ENCODE measurements at regions not wholly inside any gene's neighbourhood (a gene's known extent, or its start where the extent isn't known, plus 50 kb on each side); places are given as distances from the start of the nearest gene placed in this dataset.

DNA sequence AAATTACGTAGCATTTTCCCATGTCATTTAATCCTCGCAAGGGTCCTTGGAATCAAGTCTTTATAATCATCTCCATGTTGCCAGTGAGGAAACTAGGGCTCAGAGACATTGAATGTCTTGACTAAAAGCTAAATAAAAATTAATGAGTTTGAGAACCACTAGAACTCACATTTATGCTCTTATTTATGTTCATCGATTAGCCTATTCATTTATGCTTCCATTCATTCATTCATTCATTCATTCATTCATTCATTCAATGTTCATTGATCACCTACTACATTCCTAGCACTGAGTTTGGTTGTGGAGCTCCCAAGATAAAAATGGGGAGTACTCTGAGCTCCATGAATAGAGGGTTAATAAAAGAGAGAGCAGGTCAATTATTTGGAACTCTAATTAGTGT lies 59.7 kb downstream of the KCNA1 start:
- no peak for DNase-seq

DNA sequence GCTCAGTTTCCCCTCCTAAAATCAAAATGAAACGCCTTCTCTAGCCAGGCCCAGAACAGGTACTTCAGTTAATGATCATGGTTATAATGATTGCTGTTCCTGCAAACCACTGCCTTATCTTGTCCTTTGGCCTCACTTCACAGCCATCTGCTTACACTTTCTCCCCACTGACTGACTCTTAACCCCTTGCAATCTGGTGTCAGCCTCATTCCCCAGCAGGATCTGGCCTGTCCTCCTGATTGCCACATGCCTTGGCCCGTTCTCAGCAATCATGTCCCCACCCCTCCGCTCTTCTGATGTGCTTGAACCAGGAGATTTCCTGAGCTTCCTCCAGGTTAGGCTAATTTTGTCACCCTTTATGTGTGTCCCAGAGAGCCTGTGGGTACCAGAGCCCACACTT lies 64.5 kb downstream of the KCNA1 start:
- DNase-seq, result no peak

DNA sequence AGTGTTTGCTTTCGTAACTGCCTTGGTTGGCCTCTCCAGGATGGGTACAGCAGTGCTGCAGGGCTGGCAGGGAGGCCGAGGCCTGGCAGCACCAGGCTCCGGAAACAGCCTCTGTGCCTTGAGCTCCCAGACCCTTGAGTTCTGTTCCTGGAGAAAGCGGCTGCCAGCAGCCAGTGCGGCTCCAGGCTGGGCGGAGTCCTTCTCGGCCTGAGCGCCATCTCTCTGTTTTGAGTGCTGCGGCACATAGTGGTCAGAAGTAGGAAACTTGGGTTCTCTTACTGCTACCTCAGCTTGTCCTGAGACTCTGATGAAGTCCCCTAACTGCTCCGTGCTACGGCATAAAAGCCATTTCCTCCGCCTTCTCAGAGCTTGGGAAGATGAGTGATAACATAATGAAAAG lies 65.9 kb downstream of the KCNA1 start:
- no peak for DNase-seq

DNA sequence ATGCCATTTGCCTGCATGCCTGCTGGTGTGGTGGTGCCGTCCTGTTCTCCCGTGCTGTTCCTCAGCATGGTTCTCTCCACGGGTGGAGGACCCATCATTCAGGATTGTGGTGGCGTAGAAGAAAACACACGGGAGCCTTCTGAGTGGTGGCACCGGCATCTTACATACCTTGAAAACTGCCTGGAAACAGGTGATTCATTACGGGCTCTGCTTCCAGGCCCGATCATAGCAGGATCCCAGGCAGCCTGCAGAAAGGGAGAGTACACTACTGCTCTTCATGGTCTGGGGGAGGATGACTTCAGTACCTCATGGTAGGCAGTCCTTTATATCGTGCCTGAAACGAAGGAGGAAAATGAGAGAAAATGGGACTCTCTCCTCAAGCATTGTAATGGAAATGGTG lies 66.6 kb upstream of the KCNA5 start:
- no peak for DNase-seq

DNA sequence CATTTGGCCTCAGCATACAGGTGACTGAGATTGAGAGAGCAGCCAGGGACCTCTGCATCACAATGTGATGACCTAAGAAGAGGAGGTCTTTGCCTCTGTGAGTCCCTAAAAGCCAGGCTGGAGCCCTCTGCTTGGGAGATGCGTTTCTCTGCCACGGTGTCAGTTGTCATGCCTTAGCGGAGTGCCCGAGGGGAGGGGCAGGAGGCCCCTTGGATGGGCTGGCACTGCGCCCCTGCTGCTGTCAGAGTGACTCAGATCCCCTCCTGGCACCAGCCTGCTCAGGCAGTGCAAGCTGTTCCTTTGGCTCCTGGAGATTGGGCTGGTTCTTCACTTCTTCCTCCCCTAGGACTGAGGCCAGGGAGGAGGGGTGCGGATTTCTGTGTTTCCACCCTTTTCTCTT lies 64.9 kb upstream of the KCNA5 start:
- DNase-seq, result no peak

DNA sequence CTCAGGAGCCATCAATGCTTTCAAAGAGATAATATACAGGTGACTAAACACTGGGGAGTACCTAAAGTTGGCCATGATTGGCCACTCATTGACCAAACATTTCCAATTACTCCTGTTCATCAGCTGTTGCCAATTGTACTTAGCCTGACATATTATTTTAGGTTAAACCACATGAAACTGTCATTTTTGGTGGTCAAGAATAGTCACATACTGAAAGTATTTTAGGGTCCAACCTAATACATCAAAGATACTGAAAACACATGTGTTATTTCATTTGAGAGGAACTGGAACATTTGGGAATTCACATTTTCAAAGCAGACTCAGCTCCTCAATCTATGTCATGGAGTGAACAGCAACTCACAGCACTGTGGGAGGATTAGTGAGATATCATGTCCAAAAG lies 63.9 kb upstream of the KCNA5 start:
- DNase-seq, result no peak

DNA sequence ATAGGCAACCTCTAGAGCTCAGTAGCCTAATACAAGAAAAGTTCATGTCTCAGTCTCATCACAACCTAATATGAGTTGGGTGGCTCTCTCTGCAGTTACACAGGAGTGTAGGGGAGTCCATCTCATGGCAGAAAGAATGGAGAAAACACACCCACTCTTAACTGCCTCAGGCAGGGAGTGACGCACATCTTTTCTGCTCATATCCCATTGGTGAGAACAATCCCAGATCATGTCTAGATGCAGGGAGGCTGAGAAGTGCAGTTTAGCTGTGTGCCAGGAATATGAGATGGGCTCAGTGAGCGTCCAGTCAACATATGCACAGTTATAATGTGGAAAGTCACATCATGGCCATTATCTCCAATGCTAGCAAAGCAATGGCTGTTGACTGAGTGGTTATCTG lies 59.3 kb upstream of the KCNA5 start:
- DNase-seq, result no peak

DNA sequence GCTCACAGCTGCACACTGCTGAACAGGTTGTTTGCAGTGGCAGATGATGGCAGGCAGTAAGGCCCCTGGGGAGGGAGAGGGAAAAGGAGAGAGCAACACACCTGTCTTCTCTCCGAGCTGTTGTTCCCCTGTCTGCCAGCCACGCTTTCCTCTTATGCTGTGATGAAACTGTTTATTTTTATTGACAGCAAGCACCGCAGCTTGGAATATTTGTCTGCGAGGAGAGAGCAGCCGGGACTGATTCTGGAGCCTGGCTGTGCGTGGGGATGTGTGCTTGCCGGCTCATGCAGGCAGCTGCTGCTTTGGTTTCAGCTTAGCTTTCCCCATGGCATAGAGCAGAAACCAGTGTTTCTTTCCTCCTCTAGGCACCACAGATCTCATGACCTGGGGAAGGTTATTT lies 58.7 kb upstream of the KCNA5 start:
- peak; percentile 12 for DNase-seq

DNA sequence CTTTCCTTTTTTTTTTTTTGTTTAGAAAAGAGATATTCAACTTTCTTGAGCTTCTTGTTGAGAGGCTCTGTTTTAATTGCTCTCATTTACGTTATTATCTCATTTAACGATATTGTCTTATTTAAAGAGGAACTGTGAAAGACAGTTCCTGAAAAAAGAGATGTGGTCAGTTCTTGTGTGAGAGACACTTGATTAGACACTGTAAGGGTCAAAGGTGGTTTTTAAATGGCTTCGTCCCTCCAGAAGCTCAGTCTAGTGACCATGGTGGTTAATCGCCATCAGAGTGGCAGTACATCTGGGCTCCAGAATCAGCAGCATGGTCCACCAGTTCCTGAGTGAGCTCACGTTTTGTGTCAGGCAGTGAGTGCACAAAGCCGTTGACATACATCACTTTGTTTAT lies 57.9 kb upstream of the KCNA5 start:
- DNase-seq, result no peak

DNA sequence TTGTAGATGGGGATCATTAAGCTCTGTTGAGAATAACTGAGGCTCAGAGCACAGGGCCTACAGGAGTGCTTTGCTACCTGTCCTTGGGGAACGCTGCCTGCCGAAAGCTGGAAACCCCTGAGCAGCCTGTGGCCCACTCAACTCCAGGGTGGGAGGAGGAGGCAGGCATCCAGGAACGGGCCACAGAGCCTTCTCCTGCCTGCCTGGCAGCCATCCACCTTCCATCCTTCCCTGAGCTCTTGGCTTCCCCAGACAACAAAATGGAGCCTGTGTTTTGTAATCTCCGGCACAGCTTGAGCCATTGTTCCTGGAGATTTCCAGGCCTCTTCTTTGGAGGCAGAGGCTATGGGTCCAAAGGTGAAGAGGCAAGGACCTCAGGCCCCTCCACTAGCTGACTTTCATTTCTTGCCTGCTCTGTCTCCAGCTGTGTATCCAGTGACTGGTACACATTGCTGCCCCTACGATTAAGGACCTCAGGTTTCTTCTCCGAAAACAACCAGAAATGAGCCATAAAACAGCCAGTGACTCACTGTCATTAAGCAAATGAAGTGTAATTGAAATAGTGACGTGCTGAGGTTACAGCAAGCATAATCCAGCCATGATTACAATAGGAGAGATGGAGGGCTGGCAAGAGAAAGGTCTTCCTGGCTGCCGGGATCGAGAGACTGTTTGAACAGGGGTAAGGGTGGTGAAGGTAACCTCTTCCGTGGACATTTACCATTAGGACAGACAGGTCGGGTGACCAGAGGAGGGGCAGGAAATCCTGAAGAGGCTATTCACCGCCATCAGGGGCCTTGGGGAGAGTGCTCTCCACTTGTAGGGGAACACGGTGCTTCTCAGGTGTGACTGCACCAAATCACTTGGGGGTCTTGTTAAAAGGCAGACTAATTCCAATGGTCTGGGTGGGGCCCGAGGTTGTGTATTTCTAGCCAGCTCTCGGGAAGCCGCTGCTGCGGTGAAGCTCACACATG lies 56.3 kb upstream of the KCNA5 start:
- DNase-seq, result peak; percentile 6

DNA sequence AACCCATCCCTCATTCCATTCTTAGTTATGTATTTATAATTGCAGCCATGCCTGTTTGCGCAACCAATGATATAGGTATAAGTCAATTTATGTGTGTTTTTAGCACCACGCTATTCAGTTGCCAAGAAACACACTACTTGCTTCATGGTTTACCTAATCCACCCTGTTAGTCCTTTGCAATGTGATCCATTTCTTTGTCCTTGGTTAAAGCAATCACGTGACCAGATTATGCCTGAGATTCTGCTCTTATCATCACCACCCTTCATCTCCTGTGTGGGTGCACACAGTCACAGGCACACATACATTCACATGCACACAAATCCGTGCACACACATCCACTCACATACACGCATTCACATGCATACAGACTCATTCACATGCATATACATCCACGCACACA lies 52.3 kb upstream of the KCNA5 start:
- DNase-seq, result peak; percentile 84

DNA sequence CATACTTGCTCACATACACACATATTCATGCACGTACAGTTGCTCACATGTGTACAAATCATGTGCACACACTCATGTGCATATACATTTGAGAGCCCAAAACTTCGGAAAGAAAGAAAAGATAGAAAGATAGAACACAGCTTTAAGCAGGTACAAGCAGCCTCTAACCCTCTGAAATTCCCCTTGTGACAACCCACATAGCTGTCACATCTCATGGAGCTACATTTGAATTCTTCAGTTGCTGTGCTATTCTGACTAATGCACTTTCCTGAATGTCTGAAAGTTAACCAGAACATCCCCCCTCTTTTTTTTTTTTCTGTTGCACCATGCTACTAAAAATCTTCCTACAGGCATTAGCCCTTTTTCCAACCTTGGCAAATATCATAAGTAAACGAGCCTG lies 51.9 kb upstream of the KCNA5 start:
- DNase-seq, result no peak

DNA sequence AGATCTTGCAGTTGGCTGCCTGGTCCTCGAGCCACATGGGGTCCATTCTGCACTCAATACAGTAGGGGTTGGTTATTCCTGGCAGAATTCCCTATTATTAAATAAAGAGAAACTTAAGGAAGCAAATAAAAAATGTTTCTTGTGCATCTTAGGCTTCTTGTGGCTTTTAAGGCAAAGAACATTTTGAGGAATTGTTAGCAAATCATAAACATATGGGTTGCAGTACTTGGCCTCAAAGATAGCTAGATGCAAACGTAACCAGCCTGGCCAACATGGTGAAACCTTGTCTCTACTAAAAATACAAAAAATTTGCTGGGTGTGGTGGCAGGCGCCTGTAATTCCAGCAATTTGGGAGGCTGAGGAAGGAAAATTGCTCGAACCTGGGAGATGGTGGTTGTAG lies 50.8 kb upstream of the KCNA5 start:
- no peak for DNase-seq

Measured in NCI-H2081 treated with DMSO at 0.1 percent for 48 hours (cell line).